HL-60 (cell line): ENCODE measurements at regions not wholly inside any gene's neighbourhood (a gene's known extent, or its start where the extent isn't known, plus 50 kb on each side); places are given as distances from the start of the nearest gene placed in this dataset.

Experiments
- POLR2AphosphoS5 ChIP-seq: IDR thresholded peaks from 2 replicates; pipeline ENCODE4 v1.6.1; 2012; ENCODE audit warnings: low read depth
- TF ChIP-seq, protein P1 (sequence below): IDR thresholded peaks from 2 replicates; pipeline ENCODE4 v1.6.1; 2012; ENCODE audit warnings: low read depth; ENCODE audit not compliant: insufficient replicate concordance

GRCh38 chr7:114173170-114173890, 241.3 kb upstream of the FOXP2 start:
- no peak for TF ChIP-seq POLR2AphosphoS5
- TF ChIP-seq, protein P1, sequence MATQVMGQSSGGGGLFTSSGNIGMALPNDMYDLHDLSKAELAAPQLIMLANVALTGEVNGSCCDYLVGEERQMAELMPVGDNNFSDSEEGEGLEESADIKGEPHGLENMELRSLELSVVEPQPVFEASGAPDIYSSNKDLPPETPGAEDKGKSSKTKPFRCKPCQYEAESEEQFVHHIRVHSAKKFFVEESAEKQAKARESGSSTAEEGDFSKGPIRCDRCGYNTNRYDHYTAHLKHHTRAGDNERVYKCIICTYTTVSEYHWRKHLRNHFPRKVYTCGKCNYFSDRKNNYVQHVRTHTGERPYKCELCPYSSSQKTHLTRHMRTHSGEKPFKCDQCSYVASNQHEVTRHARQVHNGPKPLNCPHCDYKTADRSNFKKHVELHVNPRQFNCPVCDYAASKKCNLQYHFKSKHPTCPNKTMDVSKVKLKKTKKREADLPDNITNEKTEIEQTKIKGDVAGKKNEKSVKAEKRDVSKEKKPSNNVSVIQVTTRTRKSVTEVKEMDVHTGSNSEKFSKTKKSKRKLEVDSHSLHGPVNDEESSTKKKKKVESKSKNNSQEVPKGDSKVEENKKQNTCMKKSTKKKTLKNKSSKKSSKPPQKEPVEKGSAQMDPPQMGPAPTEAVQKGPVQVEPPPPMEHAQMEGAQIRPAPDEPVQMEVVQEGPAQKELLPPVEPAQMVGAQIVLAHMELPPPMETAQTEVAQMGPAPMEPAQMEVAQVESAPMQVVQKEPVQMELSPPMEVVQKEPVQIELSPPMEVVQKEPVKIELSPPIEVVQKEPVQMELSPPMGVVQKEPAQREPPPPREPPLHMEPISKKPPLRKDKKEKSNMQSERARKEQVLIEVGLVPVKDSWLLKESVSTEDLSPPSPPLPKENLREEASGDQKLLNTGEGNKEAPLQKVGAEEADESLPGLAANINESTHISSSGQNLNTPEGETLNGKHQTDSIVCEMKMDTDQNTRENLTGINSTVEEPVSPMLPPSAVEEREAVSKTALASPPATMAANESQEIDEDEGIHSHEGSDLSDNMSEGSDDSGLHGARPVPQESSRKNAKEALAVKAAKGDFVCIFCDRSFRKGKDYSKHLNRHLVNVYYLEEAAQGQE: no peak
